Esophagus muscularis mucosa (tissue), 4 donors: ENCODE measurements at regions not wholly inside any gene's neighbourhood (a gene's known extent, or its start where the extent isn't known, plus 50 kb on each side); places are given as distances from the start of the nearest gene placed in this dataset.
A peak's percentile ranks its signal among the peaks of the same experiment; 100 is the strongest.

ENCODE experiments used
- DNase-seq: peaks from one replicate; pipeline ENCODE4 v3.0.0-alpha.2; 2017; ENCODE audit errors: extremely low spot score
- H3K27ac ChIP-seq, 4 donors: fragments of 200-600 bp; sonication (generic); replicated peaks in 1 of 4; 1 replicate in 3 of 4; 2 replicates in 1 of 4; pipeline ENCODE4 v1.5.1; 2016 to 2019; ENCODE audit warnings: mild to moderate bottlenecking in 1 of 4
- H3K27me3 ChIP-seq, 4 donors: fragments of 200-600 bp; sonication (generic); one replicate each; pipeline versions ENCODE4 v1.5.1 to v1.6.0; 2016 to 2019
- H3K36me3 ChIP-seq, 4 donors: fragments of 200-600 bp; sonication (generic); one replicate each; pipeline ENCODE4 v1.5.1; 2016 to 2019
- H3K4me1 ChIP-seq, 4 donors: fragments of 200-600 bp; sonication (generic); one replicate each; pipeline ENCODE4 v1.5.1; 2016 to 2019
- H3K4me3 ChIP-seq, 4 donors: fragments of 200-600 bp; sonication (generic); 1 replicate in 2 of 4; 2 replicates in 2 of 4; pipeline ENCODE4 v1.5.1; 2016 to 2019; ENCODE audit warnings: mild to moderate bottlenecking in 4 of 4, moderate library complexity in 1 of 4
- H3K9me3 ChIP-seq, 4 donors: fragments of 200-600 bp; sonication (generic); 1 replicate in 3 of 4; 2 replicates in 1 of 4; pipeline ENCODE4 v1.5.1; 2016 to 2019
- CTCF ChIP-seq, 3 experiments: fragments of 200-600 bp in 2 of 3; fragments of 450-650 bp in 1 of 3; sonication (generic) in 2 of 3; IDR thresholded peaks; one replicate each; pipeline ENCODE4 v1.5.1; 2017 to 2019; ENCODE audit warnings: antibody characterized with exemption in 3 of 3, mild to moderate bottlenecking in 2 of 3, moderate library complexity in 1 of 3
- EP300 ChIP-seq: sonication (generic); formaldehyde crosslinking; IDR thresholded peaks from one replicate; pipeline ENCODE4 v1.6.1; 2017; ENCODE audit warnings: antibody characterized with exemption
- POLR2A ChIP-seq: fragments of 450-650 bp; IDR thresholded peaks from one replicate; pipeline ENCODE4 v1.6.1; 2017; ENCODE audit warnings: antibody characterized with exemption, moderate library complexity, mild to moderate bottlenecking, low read depth
- POLR2AphosphoS5 ChIP-seq, 2 donors: sonication (generic); formaldehyde crosslinking; IDR thresholded peaks; one replicate each; pipeline ENCODE4 v1.6.1; 2017; ENCODE audit warnings: antibody characterized with exemption in 2 of 2
- WGBS: methylation state at CpG from one replicate; pipeline ENCODE4 v1.1.5; 2018; 5-methylcytosine and 5-hydroxymethylcytosine counted together
- intact Hi-C: fragments of 100-400 bp; cut with DNase I; formaldehyde crosslinking; loops from one replicate; pipeline ENCODE4 v1.15.1; 2023

GRCh38 chr6:137413482-137413881, 80.7 kb downstream of the OLIG3 start:
- no peaks in the 10 kb centered on the region for H3K36me3 ChIP-seq
- no peaks in the 10 kb centered on the region for H3K9me3 ChIP-seq
- no peak overlapping the region for H3K4me3 ChIP-seq
- no peaks in the 10 kb centered on the region for H3K27me3 ChIP-seq
- intact Hi-C loops: no loop called here
- peaks cover 0 to 11% (median 9%) of the 10 kb centered on the region in 4 donors for H3K4me1 ChIP-seq
- WGBS: 40% methylated on average over 3 of the region's 3 CpGs
- TF ChIP-seq CTCF (IDR thresholded peaks at IDR 0.05) (no peak), POLR2AphosphoS5 (IDR thresholded peaks at IDR 0.05) (no peak), EP300 (no peak), POLR2A (no peak)
- DNase-seq: peak; percentile 55
- no peak overlapping the region for H3K27ac ChIP-seq

GRCh38 chr6:137412562-137412961, 81.6 kb downstream of the OLIG3 start:
- no peak for TF ChIP-seq POLR2A
- TF ChIP-seq EP300: no peak
- no peak for TF ChIP-seq CTCF (IDR thresholded peaks at IDR 0.05)
- TF ChIP-seq POLR2AphosphoS5 (IDR thresholded peaks at IDR 0.05): no peak
- no peak overlapping the region for H3K4me3 ChIP-seq
- intact Hi-C loops: no loop called here
- H3K36me3 ChIP-seq: no peaks in the 10 kb centered on the region
- peaks cover 0 to 11% (median 9%) of the 10 kb centered on the region in 4 donors for H3K4me1 ChIP-seq
- no peak overlapping the region for H3K27ac ChIP-seq
- peak; percentile 77 for DNase-seq
- WGBS: 75% methylated on average over 4 of the region's 4 CpGs
- no peaks in the 10 kb centered on the region for H3K9me3 ChIP-seq
- no peaks in the 10 kb centered on the region for H3K27me3 ChIP-seq

DNA sequence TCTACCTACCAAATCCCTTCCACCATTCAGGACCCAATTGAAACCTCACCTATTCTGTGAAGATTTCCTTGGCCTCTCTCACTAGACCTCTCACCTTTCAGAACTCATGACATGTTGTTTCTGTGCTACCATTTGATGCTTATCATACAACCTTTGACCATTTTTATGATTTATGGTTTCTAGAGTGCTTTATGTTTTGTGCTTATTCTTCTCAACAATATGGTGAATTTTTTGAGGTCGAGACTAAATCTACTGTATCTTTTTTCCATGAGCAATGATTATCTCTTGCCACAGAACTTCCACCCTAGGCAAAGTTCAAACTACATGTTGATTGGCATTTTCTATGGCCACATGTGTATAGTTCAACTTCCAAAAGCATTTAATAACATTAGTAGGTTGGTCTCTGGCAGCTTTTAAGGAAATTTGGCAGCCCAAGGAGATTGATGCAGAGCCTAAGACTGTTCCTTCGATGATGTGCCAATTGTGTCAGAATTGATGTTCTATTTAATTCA, 84.9 kb downstream of the OLIG3 start:
- Histone ChIP-seq H3K27ac (no peak overlapping the region), H3K4me1 (peaks cover 0 to under 1% (median 0%) of the 10 kb centered on the region in 4 donors), H3K4me3 (no peak overlapping the region), H3K9me3 (peaks cover 0 to 4% (median 2%) of the 10 kb centered on the region in 4 donors), H3K36me3 (no peaks in the 10 kb centered on the region), H3K27me3 (no peaks in the 10 kb centered on the region)
- intact Hi-C loops: no loop called here
- DNase-seq: no peak
- TF ChIP-seq POLR2A (no peak), POLR2AphosphoS5 (IDR thresholded peaks at IDR 0.05) (no peak), CTCF (IDR thresholded peaks at IDR 0.05) (no peak), EP300 (no peak)
- 79% methylated on average over 2 of the region's 2 CpGs for WGBS

GRCh38 chr6:137407816-137408215, 86.4 kb downstream of the OLIG3 start:
- no peak overlapping the region for H3K4me3 ChIP-seq
- no peak for TF ChIP-seq CTCF (IDR thresholded peaks at IDR 0.05)
- no peak for TF ChIP-seq POLR2A
- TF ChIP-seq POLR2AphosphoS5 (IDR thresholded peaks at IDR 0.05): no peak
- TF ChIP-seq EP300: no peak
- H3K27ac ChIP-seq: no peak overlapping the region
- WGBS: 90% methylated on average over 1 of the region's 1 CpG
- no peaks in the 10 kb centered on the region for H3K4me1 ChIP-seq
- no peak for DNase-seq
- intact Hi-C loops: no loop called here
- H3K27me3 ChIP-seq: no peaks in the 10 kb centered on the region
- no peaks in the 10 kb centered on the region for H3K36me3 ChIP-seq
- H3K9me3 ChIP-seq: peaks cover 0 to 4% (median 2%) of the 10 kb centered on the region in 4 donors

DNA sequence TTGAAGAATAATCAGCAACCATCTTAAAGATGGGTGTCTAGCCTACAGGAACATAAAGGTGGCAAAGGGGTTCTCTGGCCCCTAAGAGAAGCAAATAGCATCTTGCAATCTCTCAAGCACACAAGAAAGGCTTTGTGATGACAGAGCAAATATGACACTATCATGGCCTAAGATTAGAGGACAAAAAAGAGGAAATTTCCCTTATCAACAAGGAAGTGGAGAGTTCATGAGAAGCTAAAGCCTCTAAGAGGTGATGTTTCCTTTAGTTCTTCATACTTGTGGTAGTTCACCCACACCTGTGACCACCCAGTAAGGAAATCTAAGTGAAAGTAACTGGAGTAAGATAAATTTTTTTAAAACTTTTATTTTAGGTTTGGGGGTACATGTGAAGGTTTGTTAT, 88.4 kb downstream of the OLIG3 start:
- Histone ChIP-seq H3K27me3 (no peaks in the 10 kb centered on the region), H3K4me1 (no peaks in the 10 kb centered on the region), H3K36me3 (no peaks in the 10 kb centered on the region), H3K4me3 (no peak overlapping the region), H3K27ac (no peak overlapping the region), H3K9me3 (peaks cover 0 to 4% (median 2%) of the 10 kb centered on the region in 4 donors)
- DNase-seq: peak; percentile 47
- no peak for TF ChIP-seq POLR2A
- no peak for TF ChIP-seq POLR2AphosphoS5 (IDR thresholded peaks at IDR 0.05)
- TF ChIP-seq EP300: no peak
- no peak for TF ChIP-seq CTCF (IDR thresholded peaks at IDR 0.05)
- intact Hi-C loops: no loop called here
